ENCODE measurements at regions not wholly inside any gene's neighbourhood (a gene's known extent, or its start where the extent isn't known, plus 50 kb on each side); places are given as distances from the start of the nearest gene placed in this dataset.

- no peak for TF ChIP-seq CTCF (IDR thresholded peaks at IDR 0.05)
- no peak for TF ChIP-seq POLR2A (IDR thresholded peaks at IDR 0.05)
- no peak for TF ChIP-seq EP300 (IDR thresholded peaks at IDR 0.05)
These were observed 555.5 kb downstream of the PIK3C3 start for GRCh38 chr18:42510540-42510939.

All from tibial nerve (tissue), 4 donors.